Stomach (tissue), 8 donors: ENCODE measurements at regions not wholly inside any gene's neighbourhood (a gene's known extent, or its start where the extent isn't known, plus 50 kb on each side); places are given as distances from the start of the nearest gene placed in this dataset.

Source experiments
- DNase-seq, 2 donors: peaks; one replicate each; pipeline versions ENCODE4 v3.0.0 to v3.0.0-alpha.2; 2013 to 2019
- H3K27ac ChIP-seq, 5 donors: fragments of 200-600 bp in 4 of 5; sonication (generic) in 4 of 5; one replicate each; pipeline ENCODE4 v1.5.1; 2013 to 2019; ENCODE audit warnings: mild to moderate bottlenecking in 1 of 5, moderate library complexity in 1 of 5
- H3K27me3 ChIP-seq, 3 donors: fragments of 200-600 bp; sonication (generic); one replicate each; pipeline ENCODE4 v1.5.1; 2017 to 2019; ENCODE audit warnings: mixed run types in 1 of 3
- H3K36me3 ChIP-seq, 4 donors: fragments of 200-600 bp; sonication (generic); 1 replicate in 3 of 4; 2 replicates in 1 of 4; pipeline ENCODE4 v1.5.1; 2016 to 2019
- H3K4me1 ChIP-seq, 4 donors: fragments of 200-600 bp; sonication (generic); one replicate each; pipeline ENCODE4 v1.5.1; 2016 to 2019
- H3K4me3 ChIP-seq, 4 donors: fragments of 200-600 bp; sonication (generic) in 3 of 4; one replicate each; pipeline ENCODE4 v1.5.1; 2016 to 2019; ENCODE audit warnings: mild to moderate bottlenecking in 1 of 4
- H3K9me3 ChIP-seq, 4 donors: fragments of 200-600 bp; sonication (generic); one replicate each; pipeline ENCODE4 v1.5.1; 2016 to 2019
- CTCF ChIP-seq, 7 experiments: fragments of 450-650 bp in 4 of 7; fragments of 200-600 bp in 3 of 7; sonication (generic) in 3 of 7; IDR thresholded peaks; one replicate each; pipeline ENCODE4 v1.5.1; 2016 to 2019; ENCODE audit warnings: antibody characterized with exemption in 7 of 7, control low read depth in 2 of 7, mild to moderate bottlenecking in 1 of 7
- EP300 ChIP-seq: sonication (generic); formaldehyde crosslinking; IDR thresholded peaks from one replicate; pipeline ENCODE4 v1.6.1; 2017; ENCODE audit warnings: antibody characterized with exemption
- POLR2A ChIP-seq, 4 donors: fragments of 450-650 bp; IDR thresholded peaks; one replicate each; pipeline ENCODE4 v1.6.1; 2016; ENCODE audit warnings: antibody characterized with exemption in 4 of 4, control low read depth in 2 of 4, mild to moderate bottlenecking in 1 of 4, moderate library complexity in 1 of 4
- POLR2AphosphoS5 ChIP-seq, 3 donors: sonication (generic); formaldehyde crosslinking; IDR thresholded peaks; one replicate each; pipeline ENCODE4 v1.6.1; 2016; ENCODE audit warnings: antibody characterized with exemption in 3 of 3
- WGBS, 5 donors: extraction: QIAGEN DNeasy Blood & Tissue Kit in 3 of 5; methylation state at CpG; one replicate each; pipeline versions ENCODE4 v1.1.5 to v1.1.7; 2013 to 2018; 5-methylcytosine and 5-hydroxymethylcytosine counted together
- intact Hi-C: fragments of 100-400 bp; cut with DNase I; formaldehyde crosslinking; loops from one replicate; pipeline ENCODE4 v1.15.1; 2023; ENCODE audit warnings: low total_unique reads
- donor health status: healthy with polysubstance abuse.
- donor health status: Bipolar disorder and iron deficiency.
- donor health status: healthy.

DNA sequence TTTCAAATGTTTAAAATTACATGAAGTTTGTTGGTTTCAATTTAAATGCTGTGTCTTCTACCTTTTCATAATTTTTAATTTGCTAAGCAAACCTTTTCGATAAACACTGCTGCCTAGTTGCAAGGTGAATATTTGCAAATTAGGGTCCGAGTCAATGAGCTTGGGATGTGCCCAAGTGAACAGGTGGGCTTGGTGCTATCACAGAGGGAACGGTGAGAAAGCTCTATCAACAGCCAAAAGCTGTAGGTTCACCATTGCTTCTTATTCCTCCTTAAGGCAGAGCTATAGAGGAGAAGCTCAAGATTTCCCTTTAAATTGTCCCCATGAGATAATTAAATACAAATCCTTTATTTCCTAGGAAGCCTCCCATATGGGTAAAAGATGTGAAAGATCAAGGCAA, 245.3 kb upstream of the CELF2 start:
- no peaks in the 10 kb centered on the region for H3K27me3 ChIP-seq
- 75 to 87% (median 79%) methylated on average over 3 of the region's 3 CpGs for WGBS, 5 donors
- no peak for DNase-seq

DNA sequence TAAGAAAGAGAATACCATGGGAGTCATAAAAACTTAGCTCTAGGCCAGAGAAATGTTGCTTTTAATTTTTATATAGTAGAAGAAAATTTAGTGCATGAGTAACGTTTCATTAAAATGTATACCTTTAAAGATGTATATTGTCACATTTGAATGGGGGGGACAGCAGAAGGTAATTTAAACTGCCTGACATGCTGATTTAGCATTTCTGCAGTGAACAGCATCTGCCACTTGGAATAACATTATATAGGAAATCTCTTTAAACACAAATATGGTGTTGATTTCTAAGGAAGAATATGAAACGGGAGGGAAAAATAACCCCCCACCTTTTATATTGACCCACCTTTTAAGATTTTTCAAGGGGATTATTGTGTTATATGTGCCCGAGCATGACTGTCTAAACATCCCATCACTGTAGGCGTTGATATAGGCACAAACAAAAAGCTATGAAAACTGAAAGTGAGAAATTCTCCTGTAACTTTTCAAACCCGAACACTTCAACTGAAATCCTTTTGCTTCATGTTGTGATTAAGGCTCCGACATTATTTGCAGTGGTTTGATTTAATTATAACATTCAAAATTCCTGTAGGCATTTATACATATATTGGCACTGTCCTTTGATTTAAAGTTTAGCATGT, 244.7 kb upstream of the CELF2 start:
- WGBS, 5 donors = 77 to 85% (median 82%) methylated on average over 6 of the region's 6 CpGs
- no peak for DNase-seq
- no peaks in the 10 kb centered on the region for H3K27me3 ChIP-seq
- intact Hi-C loops = no loop called here
- H3K27ac ChIP-seq = no peak overlapping the region
- no peaks in the 10 kb centered on the region for H3K4me1 ChIP-seq
- H3K9me3 ChIP-seq = no peaks in the 10 kb centered on the region
- TF ChIP-seq POLR2AphosphoS5 (IDR thresholded peaks at IDR 0.05) (no peak), EP300 (no peak), POLR2A (IDR thresholded peaks at IDR 0.05) (no peak), CTCF (IDR thresholded peaks at IDR 0.05) (no peak)
- H3K4me3 ChIP-seq = no peak overlapping the region
- no peaks in the 10 kb centered on the region for H3K36me3 ChIP-seq

More for the DNA sequence above, 245.3 kb upstream of the CELF2 start:
- no peak for TF ChIP-seq EP300
- no peak for TF ChIP-seq POLR2AphosphoS5 (IDR thresholded peaks at IDR 0.05)
- TF ChIP-seq CTCF (IDR thresholded peaks at IDR 0.05) = no peak
- TF ChIP-seq POLR2A (IDR thresholded peaks at IDR 0.05) = no peak
- Histone ChIP-seq H3K27ac (no peak overlapping the region), H3K36me3 (no peaks in the 10 kb centered on the region), H3K4me3 (no peak overlapping the region), H3K4me1 (no peaks in the 10 kb centered on the region), H3K9me3 (no peaks in the 10 kb centered on the region)
- intact Hi-C loops = no loop called here

DNA sequence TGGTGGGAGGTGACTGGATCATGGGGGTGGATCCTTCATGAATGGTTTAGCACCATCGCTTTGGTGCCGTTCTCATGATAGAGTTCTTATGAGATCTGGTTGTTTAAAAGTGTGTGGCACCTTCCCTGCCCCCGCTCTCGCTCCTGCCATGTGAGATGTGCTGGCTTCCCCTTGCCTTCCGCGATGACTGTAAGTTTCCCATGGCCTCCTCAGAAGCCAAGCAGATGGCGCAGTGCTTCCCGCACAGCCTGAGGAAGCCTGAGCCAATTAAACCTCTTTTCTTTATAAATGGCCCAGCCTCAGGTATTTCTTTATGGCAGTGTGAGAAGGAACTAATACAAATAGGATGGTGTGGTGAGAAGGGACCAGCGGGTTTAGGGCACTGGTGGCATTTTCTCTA, 243.3 kb upstream of the CELF2 start:
- Histone ChIP-seq H3K36me3 (no peaks in the 10 kb centered on the region), H3K4me3 (no peak overlapping the region), H3K9me3 (no peaks in the 10 kb centered on the region), H3K4me1 (no peaks in the 10 kb centered on the region), H3K27ac (no peak overlapping the region), H3K27me3 (no peaks in the 10 kb centered on the region)
- WGBS, 5 donors = 93 to 97% (median 96%) methylated on average over 9 of the region's 9 CpGs
- DNase-seq = no peak
- intact Hi-C loops = no loop called here
- TF ChIP-seq EP300 = no peak
- TF ChIP-seq CTCF (IDR thresholded peaks at IDR 0.05) = no peak
- no peak for TF ChIP-seq POLR2AphosphoS5 (IDR thresholded peaks at IDR 0.05)
- TF ChIP-seq POLR2A (IDR thresholded peaks at IDR 0.05) = no peak

DNA sequence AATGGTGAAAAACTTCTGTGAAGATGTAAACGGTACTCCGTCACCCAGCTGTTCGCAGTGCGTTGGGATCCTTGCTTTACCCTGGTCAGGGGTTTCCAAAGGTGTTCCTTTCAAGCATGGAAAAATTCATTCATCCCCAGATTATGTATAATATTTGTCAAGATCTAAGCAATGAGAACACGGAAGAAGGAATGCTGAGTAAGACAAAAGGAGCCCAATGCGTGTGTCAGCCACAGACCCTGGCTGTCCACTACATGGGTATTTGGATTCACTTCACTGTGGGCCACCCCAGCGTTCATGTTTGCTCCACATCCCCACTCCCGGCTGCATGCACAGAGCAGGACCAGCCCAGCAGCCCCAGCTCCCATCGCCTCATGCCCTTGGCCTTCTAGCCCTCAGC, 241.3 kb upstream of the CELF2 start:
- Histone ChIP-seq H3K9me3 (no peaks in the 10 kb centered on the region), H3K4me3 (no peak overlapping the region), H3K4me1 (no peaks in the 10 kb centered on the region), H3K36me3 (no peaks in the 10 kb centered on the region), H3K27ac (no peak overlapping the region), H3K27me3 (no peaks in the 10 kb centered on the region)
- 89 to 96% (median 93%) methylated on average over 9 of the region's 9 CpGs for WGBS, 5 donors
- intact Hi-C loops = no loop called here
- TF ChIP-seq POLR2A (IDR thresholded peaks at IDR 0.05) (no peak), CTCF (IDR thresholded peaks at IDR 0.05) (no peak), EP300 (no peak), POLR2AphosphoS5 (IDR thresholded peaks at IDR 0.05) (no peak)
- no peak for DNase-seq
